ENCODE measurements at regions not wholly inside any gene's neighbourhood (a gene's known extent, or its start where the extent isn't known, plus 50 kb on each side); places are given as distances from the start of the nearest gene placed in this dataset.
A peak's percentile ranks its signal among the peaks of the same experiment; 100 is the strongest.

GRCh38 chr4:83753260-83753659 is 217.4 kb downstream of the GPAT3 start:
- H3K4me1 ChIP-seq (replicated peaks; ENCODE audit: insufficient read depth) = peaks cover 8% of the 10 kb centered on the region; the same call in 1 of the 2 replicates
- no peak for TF ChIP-seq CTCF (conservative IDR thresholded peaks at IDR 0.05)
- no peak for TF ChIP-seq EZH2 (IDR thresholded peaks at IDR 0.05; ENCODE audit: low read depth)
- no peaks in the 10 kb centered on the region for H3K9me3 ChIP-seq (ENCODE audit: insufficient read depth, low read depth)
- H3F3A ChIP-seq (ENCODE audit: insufficient read depth, low read depth) = no peaks in the 10 kb centered on the region
- intact Hi-C loops (cut with micrococcal nuclease; ENCODE audit: unreplicated experiment) = no loop called here
- H3K4me2 ChIP-seq = no peak overlapping the region
- H3K9me2 ChIP-seq (ENCODE audit: insufficient read depth) = no peaks in the 10 kb centered on the region
- ChIA-PET CTCF (no interaction called here), POLR2A (ENCODE audit: unreplicated experiment) (no interaction called here)
- H3K27me3 ChIP-seq (ENCODE audit: insufficient read depth, low read depth) = no peaks in the 10 kb centered on the region
- BruUV-seq (replicated peaks) = no TSS peak
- H3K36me3 ChIP-seq (ENCODE audit: low read depth) = no peaks in the 10 kb centered on the region
- H2AFZ ChIP-seq = no peak overlapping the region
- no peaks in the 10 kb centered on the region for H3K79me2 ChIP-seq (ENCODE audit: low read depth)
- DNase-seq = no peak
- no peaks in the 10 kb centered on the region for H4K20me1 ChIP-seq (ENCODE audit: insufficient read depth)
- H3K27ac ChIP-seq = no peak overlapping the region
- H3K4me3 ChIP-seq = no peak overlapping the region

DNA sequence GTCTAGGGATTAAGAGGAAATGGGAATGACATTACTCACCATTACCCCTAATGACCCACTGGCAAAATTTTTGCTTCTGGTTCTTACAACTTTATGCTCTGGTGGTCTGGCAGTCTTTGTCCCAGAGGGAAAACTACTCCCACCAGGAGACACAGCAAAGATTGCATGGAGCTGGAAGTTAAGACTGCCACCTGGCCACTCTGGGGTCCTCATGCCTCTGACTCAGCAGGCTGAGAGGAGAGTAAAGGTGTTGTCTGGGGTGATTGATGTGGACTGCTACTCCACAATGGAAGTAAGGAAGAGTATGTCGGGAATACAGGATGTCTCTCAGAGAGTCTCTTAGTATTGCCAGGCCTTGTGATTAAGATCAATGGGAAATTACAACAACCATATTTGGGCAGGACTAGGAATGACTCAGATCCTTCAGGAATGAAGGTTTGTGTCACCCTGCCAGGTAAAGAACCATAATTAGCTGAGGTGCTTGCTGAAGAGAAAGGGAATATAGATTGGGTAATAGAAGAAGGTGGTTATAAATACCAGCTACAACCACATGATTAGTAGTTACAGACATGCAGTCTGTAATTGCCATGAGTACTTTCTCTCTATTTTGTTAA is 215.5 kb downstream of the GPAT3 start:
- H3K79me2 ChIP-seq (ENCODE audit: low read depth) = no peaks in the 10 kb centered on the region
- no peaks in the 10 kb centered on the region for H3F3A ChIP-seq (ENCODE audit: insufficient read depth, low read depth)
- H3K36me3 ChIP-seq (ENCODE audit: low read depth) = no peaks in the 10 kb centered on the region
- H3K27me3 ChIP-seq (ENCODE audit: insufficient read depth, low read depth) = no peaks in the 10 kb centered on the region
- POLR2A ChIA-PET (ENCODE audit: unreplicated experiment) = interaction anchor here (0.9 kb wide), 1 partner anchor 102 kb away, joined by 4 read pairs; no protein-coding TSS in a partner anchor
- peaks cover 8% of the 10 kb centered on the region; the same call in 1 of the 2 replicates for H3K4me1 ChIP-seq (replicated peaks; ENCODE audit: insufficient read depth)
- H3K9me3 ChIP-seq (ENCODE audit: insufficient read depth, low read depth) = no peaks in the 10 kb centered on the region
- H2AFZ ChIP-seq = no peak overlapping the region
- no peak overlapping the region for H3K4me3 ChIP-seq
- CTCF ChIA-PET = no interaction called here
- peak overlapping the region; percentile 43 for H3K27ac ChIP-seq
- BruUV-seq (replicated peaks) = no TSS peak
- H4K20me1 ChIP-seq (ENCODE audit: insufficient read depth) = no peaks in the 10 kb centered on the region
- DNase-seq = peak; percentile 1 to 54
- no peaks in the 10 kb centered on the region for H3K9me2 ChIP-seq (ENCODE audit: insufficient read depth)
- TF ChIP-seq CTCF (conservative IDR thresholded peaks at IDR 0.05) = no peak
- TF ChIP-seq EZH2 (IDR thresholded peaks at IDR 0.05; ENCODE audit: low read depth) = no peak
- no peak overlapping the region for H3K4me2 ChIP-seq
- intact Hi-C loops (cut with micrococcal nuclease; ENCODE audit: unreplicated experiment) = no loop called here

DNA sequence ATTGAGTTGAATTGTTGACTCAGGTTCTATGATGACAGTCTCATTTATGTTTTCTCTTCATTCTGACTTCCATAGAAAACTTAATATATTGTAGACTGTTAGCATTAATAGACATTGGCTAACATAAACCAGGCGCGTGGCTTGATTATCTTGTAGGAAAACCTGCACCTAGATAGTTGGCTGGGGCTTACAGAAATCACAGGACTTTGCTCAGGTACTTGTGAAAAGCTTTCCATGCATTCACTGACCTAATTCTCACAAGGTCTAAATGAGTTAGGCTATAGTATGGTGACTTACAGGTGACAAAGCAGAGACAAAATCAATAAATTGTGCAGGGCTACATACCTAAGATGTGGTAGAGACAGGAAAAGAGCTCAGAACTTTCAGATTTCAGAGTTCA is 212.8 kb downstream of the GPAT3 start:
- Histone ChIP-seq H3K4me3 (no peak overlapping the region), H3K4me2 (no peak overlapping the region), H2AFZ (no peak overlapping the region), H3K9me2 (ENCODE audit: insufficient read depth) (no peaks in the 10 kb centered on the region), H3F3A (ENCODE audit: insufficient read depth, low read depth) (no peaks in the 10 kb centered on the region), H4K20me1 (ENCODE audit: insufficient read depth) (no peaks in the 10 kb centered on the region), H3K27me3 (ENCODE audit: insufficient read depth, low read depth) (no peaks in the 10 kb centered on the region), H3K36me3 (ENCODE audit: low read depth) (no peaks in the 10 kb centered on the region), H3K79me2 (ENCODE audit: low read depth) (no peaks in the 10 kb centered on the region), H3K4me1 (replicated peaks; ENCODE audit: insufficient read depth) (peaks cover 8% of the 10 kb centered on the region; the same call in 1 of the 2 replicates), H3K9me3 (ENCODE audit: insufficient read depth, low read depth) (no peaks in the 10 kb centered on the region), H3K27ac (no peak overlapping the region)
- POLR2A ChIA-PET (ENCODE audit: unreplicated experiment) = interaction anchor here (0.6 kb wide), 1 partner anchor 836 kb away, joined by 3 read pairs; no protein-coding TSS in a partner anchor
- BruUV-seq (replicated peaks) = no TSS peak
- TF ChIP-seq EZH2 (IDR thresholded peaks at IDR 0.05; ENCODE audit: low read depth) (no peak), CTCF (conservative IDR thresholded peaks at IDR 0.05) (no peak)
- intact Hi-C loops (cut with micrococcal nuclease; ENCODE audit: unreplicated experiment) = no loop called here
- CTCF ChIA-PET = no interaction called here
- no peak for DNase-seq
